OCI-LY1 (cell line): ENCODE measurements at regions not wholly inside any gene's neighbourhood (a gene's known extent, or its start where the extent isn't known, plus 50 kb on each side); places are given as distances from the start of the nearest gene placed in this dataset.

Experiments
- H2AFZ ChIP-seq: fragments of 200-600 bp; sonication (generic), shearing (Covaris generic); 2 replicates; pipeline ENCODE4 v1.6.0; 2014; ENCODE audit warnings: antibody characterized with exemption, mild to moderate bottlenecking, low read length
- H3F3A ChIP-seq: fragments of 200-600 bp; sonication (generic), shearing (Covaris generic); 2 replicates; pipeline ENCODE4 v1.6.0; 2014; ENCODE audit warnings: mild to moderate bottlenecking, antibody characterized with exemption, low read length, moderate library complexity; ENCODE audit not compliant: insufficient read depth
- H3K27ac ChIP-seq: fragments of 200-600 bp; sonication (generic); 2 replicates; pipeline ENCODE4 v1.5.1; 2014; ENCODE audit warnings: low read length, mixed run types, mild to moderate bottlenecking, low read depth; ENCODE audit not compliant: poor library complexity, severe bottlenecking
- H3K27me3 ChIP-seq: fragments of 200-600 bp; sonication (generic); 2 replicates; pipeline ENCODE4 v1.6.0; 2014; ENCODE audit warnings: antibody characterized with exemption, mild to moderate bottlenecking, low read length, moderate library complexity; ENCODE audit not compliant: insufficient read depth
- H3K36me3 ChIP-seq: fragments of 200-600 bp; sonication (generic); 2 replicates; pipeline ENCODE4 v1.6.1; 2014; ENCODE audit warnings: mild to moderate bottlenecking, antibody characterized with exemption, low read length, moderate library complexity, mixed read lengths; ENCODE audit not compliant: insufficient read depth
- H3K4me1 ChIP-seq: fragments of 200-600 bp; sonication (generic); 2 replicates; pipeline ENCODE4 v1.5.1; 2014; ENCODE audit warnings: mild to moderate bottlenecking, low read length, moderate library complexity; ENCODE audit not compliant: insufficient read depth, severe bottlenecking
- H3K4me2 ChIP-seq: fragments of 200-600 bp; sonication (generic), shearing (Covaris generic); 2 replicates; pipeline ENCODE4 v1.6.1; 2014; ENCODE audit warnings: low read length
- H3K4me3 ChIP-seq: fragments of 200-600 bp; sonication (generic); 2 replicates; pipeline ENCODE4 v1.5.1; 2014; ENCODE audit warnings: low read length, low read depth, mild to moderate bottlenecking, mixed read lengths; ENCODE audit not compliant: poor library complexity, severe bottlenecking
- H3K79me2 ChIP-seq: fragments of 200-600 bp; shearing (Covaris generic); 2 replicates; pipeline ENCODE4 v1.6.1; 2016; ENCODE audit warnings: mixed run types, low read length, mixed read lengths; ENCODE audit not compliant: insufficient read depth
- H3K9ac ChIP-seq: fragments of 200-600 bp; sonication (generic), shearing (Covaris generic); 2 replicates; pipeline ENCODE4 v1.6.1; 2014; ENCODE audit warnings: mild to moderate bottlenecking, low read length, mixed read lengths
- H3K9me2 ChIP-seq: fragments of 200-600 bp; sonication (generic), shearing (Covaris generic); 2 replicates; pipeline ENCODE4 v1.6.1; 2014; ENCODE audit warnings: low read depth, mild to moderate bottlenecking, low read length, mixed read lengths
- H3K9me3 ChIP-seq: fragments of 200-600 bp; shearing (Covaris generic); 2 replicates; pipeline ENCODE4 v1.6.1; 2014; ENCODE audit warnings: low read length, mixed read lengths
- H4K20me1 ChIP-seq: fragments of 200-600 bp; sonication (generic), shearing (Covaris generic); 2 replicates; pipeline ENCODE4 v1.6.0; 2016; ENCODE audit warnings: mild to moderate bottlenecking, low read length; ENCODE audit not compliant: insufficient read depth
- EZH2 ChIP-seq: fragments of 200-600 bp; sonication (generic), shearing (Covaris generic); IDR thresholded peaks from 2 replicates; pipeline ENCODE4 v1.8.0; 2017; ENCODE audit warnings: borderline replicate concordance, mixed run types, mild to moderate bottlenecking, antibody characterized with exemption, low read length, moderate library complexity, mixed read lengths
- TF ChIP-seq, protein P1 (sequence below): fragments of 200-600 bp; sonication (generic), shearing (Covaris generic); IDR thresholded peaks from 2 replicates; pipeline ENCODE4 v1.5.1; 2017; ENCODE audit warnings: mild to moderate bottlenecking, antibody characterized with exemption, low read length, moderate library complexity, mixed read lengths

DNA sequence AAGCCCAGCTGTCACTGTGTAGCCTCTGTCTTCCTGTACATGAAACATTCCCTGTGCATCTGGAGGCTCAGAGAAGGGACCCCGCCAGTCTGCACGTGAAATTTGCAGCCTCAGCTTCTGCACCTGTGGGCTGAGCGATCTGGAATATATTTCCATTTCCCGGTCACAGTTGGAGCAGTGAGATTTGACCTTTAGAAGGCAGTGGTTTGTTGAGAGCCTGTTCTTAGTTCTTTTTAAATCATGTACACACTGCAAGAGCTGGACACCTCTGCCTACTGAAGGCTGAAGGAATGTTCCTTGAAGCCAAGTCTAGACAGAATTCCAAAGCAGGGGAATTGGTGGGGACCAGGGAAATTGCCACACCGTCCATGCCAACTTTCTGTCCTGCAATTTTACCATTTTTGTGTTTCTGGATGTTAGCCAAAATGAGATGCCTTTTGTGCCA, 706.6 kb downstream of the INHBA start:
- TF ChIP-seq EZH2 = no peak
- TF ChIP-seq, protein P1, sequence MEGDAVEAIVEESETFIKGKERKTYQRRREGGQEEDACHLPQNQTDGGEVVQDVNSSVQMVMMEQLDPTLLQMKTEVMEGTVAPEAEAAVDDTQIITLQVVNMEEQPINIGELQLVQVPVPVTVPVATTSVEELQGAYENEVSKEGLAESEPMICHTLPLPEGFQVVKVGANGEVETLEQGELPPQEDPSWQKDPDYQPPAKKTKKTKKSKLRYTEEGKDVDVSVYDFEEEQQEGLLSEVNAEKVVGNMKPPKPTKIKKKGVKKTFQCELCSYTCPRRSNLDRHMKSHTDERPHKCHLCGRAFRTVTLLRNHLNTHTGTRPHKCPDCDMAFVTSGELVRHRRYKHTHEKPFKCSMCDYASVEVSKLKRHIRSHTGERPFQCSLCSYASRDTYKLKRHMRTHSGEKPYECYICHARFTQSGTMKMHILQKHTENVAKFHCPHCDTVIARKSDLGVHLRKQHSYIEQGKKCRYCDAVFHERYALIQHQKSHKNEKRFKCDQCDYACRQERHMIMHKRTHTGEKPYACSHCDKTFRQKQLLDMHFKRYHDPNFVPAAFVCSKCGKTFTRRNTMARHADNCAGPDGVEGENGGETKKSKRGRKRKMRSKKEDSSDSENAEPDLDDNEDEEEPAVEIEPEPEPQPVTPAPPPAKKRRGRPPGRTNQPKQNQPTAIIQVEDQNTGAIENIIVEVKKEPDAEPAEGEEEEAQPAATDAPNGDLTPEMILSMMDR = no peak
- Histone ChIP-seq H3K27ac (no peak overlapping the region), H4K20me1 (no peaks in the 10 kb centered on the region), H3K27me3 (no peaks in the 10 kb centered on the region), H3K4me2 (no peak overlapping the region), H3K9me2 (no peaks in the 10 kb centered on the region), H3K9me3 (no peaks in the 10 kb centered on the region), H3K4me1 (no peaks in the 10 kb centered on the region), H3F3A (no peaks in the 10 kb centered on the region), H3K36me3 (no peaks in the 10 kb centered on the region), H3K79me2 (no peaks in the 10 kb centered on the region), H3K4me3 (no peak overlapping the region), H3K9ac (no peak overlapping the region), H2AFZ (no peak overlapping the region)

DNA sequence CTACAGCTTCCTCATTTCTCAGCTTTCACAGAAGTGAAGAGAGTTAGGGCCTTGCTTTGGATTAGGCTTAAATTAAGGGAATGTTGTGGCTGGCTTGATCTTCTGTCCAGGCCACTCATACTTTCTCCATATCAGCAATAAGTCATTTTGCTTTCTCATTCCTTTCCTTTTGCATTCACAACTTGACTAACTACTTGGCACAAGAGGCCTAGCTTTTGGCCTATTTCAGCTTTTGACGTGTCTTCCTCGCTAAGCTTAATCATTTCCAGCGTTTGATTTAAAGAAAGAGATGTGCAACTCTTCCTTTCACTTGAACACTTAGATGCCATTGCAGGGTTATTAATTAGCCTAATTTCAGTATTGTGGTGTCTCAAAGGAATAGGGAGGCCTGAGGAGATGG, 712.0 kb downstream of the INHBA start:
- Histone ChIP-seq H3K36me3 (no peaks in the 10 kb centered on the region), H3K27me3 (no peaks in the 10 kb centered on the region), H4K20me1 (no peaks in the 10 kb centered on the region), H3K4me3 (no peak overlapping the region), H2AFZ (no peak overlapping the region), H3K9me3 (no peaks in the 10 kb centered on the region), H3F3A (no peaks in the 10 kb centered on the region), H3K27ac (no peak overlapping the region), H3K79me2 (no peaks in the 10 kb centered on the region), H3K9me2 (no peaks in the 10 kb centered on the region), H3K4me2 (no peak overlapping the region), H3K9ac (no peak overlapping the region), H3K4me1 (no peaks in the 10 kb centered on the region)
- TF ChIP-seq EZH2 = no peak
- TF ChIP-seq, protein P1 = no peak

DNA sequence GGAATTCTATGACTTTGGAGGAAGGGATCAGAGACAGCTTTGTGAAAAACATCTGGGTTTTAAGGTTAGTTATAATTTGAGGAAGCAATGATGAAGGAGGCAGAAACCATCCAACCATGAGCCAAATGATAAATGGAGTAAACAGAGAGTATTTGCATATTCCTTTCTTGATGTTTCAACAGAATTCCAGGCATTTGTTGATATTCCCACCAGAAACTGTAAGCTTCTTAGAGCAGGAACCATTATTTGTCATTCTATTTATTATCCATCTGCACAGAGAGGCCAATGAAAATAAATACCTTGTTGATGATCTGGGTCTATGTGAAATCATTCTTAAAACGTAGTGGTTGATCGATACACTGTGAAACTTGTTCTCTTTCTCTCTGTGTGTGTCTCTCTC, 715.3 kb downstream of the INHBA start:
- H3K27ac ChIP-seq = no peak overlapping the region
- H4K20me1 ChIP-seq = no peaks in the 10 kb centered on the region
- H3K36me3 ChIP-seq = no peaks in the 10 kb centered on the region
- H3K27me3 ChIP-seq = no peaks in the 10 kb centered on the region
- no peak overlapping the region for H3K9ac ChIP-seq
- H3K4me1 ChIP-seq = no peaks in the 10 kb centered on the region
- no peaks in the 10 kb centered on the region for H3F3A ChIP-seq
- no peak overlapping the region for H3K4me2 ChIP-seq
- no peak overlapping the region for H3K4me3 ChIP-seq
- H2AFZ ChIP-seq = no peak overlapping the region
- no peak for TF ChIP-seq EZH2
- TF ChIP-seq, protein P1 = no peak
- no peaks in the 10 kb centered on the region for H3K9me2 ChIP-seq
- no peaks in the 10 kb centered on the region for H3K79me2 ChIP-seq
- no peaks in the 10 kb centered on the region for H3K9me3 ChIP-seq
